Heart left ventricle (tissue), 13 donors: ENCODE measurements at regions not wholly inside any gene's neighbourhood (a gene's known extent, or its start where the extent isn't known, plus 50 kb on each side); places are given as distances from the start of the nearest gene placed in this dataset.

Source experiments
- POLR2A ChIP-seq, 2 donors: fragments of 450-650 bp; IDR thresholded peaks; one replicate each; pipeline ENCODE4 v1.6.1; 2017; ENCODE audit warnings: antibody characterized with exemption in 2 of 2, mild to moderate bottlenecking in 2 of 2, moderate library complexity in 2 of 2
- TF ChIP-seq, protein P1 (sequence below), 12 donors: fragments of 200-600 bp; sonication (generic) in 4 of 12; IDR thresholded peaks; one replicate each; pipeline versions ENCODE4 v1.5.0 to v1.8.0; 2018 to 2022; ENCODE audit warnings: antibody characterized with exemption in 12 of 12, mild to moderate bottlenecking in 5 of 12
- donor health status: ischemic (EF 13 %, LVEDD 7.1; RV severe dilation, severe dysfunction).
- donor health status: DM: no; HTN: yes; CAD: no.
- donor health status: DM: no; HTN: no; CAD: no.
- donor health status: ischemic (EF 25% LVEDD 6.9; RV normal size, moderate dysfunction).
- donor health status: ischemic (EF 25% LVEDD 5.7; RV mildly dilated, moderate dysfunction).
- donor health status: ischemic (EF 35%, LVEDD 5.7; RV mildly dilated, moderate dysfunction).
- donor health status: nonischemic (EF 11% LVEDD 7.7; RV severe dilation, severe dysfunction).
- donor health status: DM: yes; HTN: yes; CAD: no.
- donor health status: PGD.
- donor health status: ischemic (EF 29% LVEDD 5.4; RV normal size, mild dysfunction).
- donor health status: nonischemic (EF 23%, LVEDD 6.1; RV moderate dilation, normal function).

DNA sequence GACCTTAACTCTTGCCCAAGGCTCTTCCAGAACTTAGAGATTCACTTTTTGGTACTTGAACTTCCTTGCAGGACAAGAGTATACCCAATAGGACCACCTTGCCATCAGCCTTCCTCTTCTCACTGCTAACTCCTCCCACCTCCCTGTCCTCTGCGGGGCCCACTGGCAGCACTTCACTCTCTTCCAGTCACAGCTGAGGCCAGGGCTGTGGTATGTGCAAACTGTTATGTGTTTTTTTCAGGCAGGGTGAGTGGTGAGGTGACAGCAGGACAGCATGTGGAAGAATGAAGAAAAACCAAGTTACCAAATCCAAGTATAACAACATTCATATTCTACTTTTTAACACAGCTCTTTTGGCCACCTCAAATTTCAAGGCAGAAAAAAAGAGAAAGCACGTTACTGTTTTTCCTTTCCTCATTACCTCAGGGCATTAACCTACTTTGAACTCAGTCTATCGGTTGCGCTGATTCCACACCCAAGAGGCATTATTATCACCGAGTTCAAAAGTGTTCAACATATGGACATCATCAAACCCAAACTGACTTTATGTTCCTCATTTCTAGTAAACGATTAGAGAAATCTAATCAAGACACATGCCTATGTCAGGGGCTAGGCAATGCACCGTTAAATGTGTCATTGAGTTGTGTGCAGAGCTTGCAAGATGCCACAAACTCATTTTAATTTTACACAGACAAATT, 605.2 kb upstream of the SYT4 start:
- TF ChIP-seq, protein P1, sequence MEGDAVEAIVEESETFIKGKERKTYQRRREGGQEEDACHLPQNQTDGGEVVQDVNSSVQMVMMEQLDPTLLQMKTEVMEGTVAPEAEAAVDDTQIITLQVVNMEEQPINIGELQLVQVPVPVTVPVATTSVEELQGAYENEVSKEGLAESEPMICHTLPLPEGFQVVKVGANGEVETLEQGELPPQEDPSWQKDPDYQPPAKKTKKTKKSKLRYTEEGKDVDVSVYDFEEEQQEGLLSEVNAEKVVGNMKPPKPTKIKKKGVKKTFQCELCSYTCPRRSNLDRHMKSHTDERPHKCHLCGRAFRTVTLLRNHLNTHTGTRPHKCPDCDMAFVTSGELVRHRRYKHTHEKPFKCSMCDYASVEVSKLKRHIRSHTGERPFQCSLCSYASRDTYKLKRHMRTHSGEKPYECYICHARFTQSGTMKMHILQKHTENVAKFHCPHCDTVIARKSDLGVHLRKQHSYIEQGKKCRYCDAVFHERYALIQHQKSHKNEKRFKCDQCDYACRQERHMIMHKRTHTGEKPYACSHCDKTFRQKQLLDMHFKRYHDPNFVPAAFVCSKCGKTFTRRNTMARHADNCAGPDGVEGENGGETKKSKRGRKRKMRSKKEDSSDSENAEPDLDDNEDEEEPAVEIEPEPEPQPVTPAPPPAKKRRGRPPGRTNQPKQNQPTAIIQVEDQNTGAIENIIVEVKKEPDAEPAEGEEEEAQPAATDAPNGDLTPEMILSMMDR (IDR thresholded peaks at IDR 0.05): no peak
- no peak for TF ChIP-seq POLR2A (IDR thresholded peaks at IDR 0.05)
